ENCODE measurements at regions not wholly inside any gene's neighbourhood (a gene's known extent, or its start where the extent isn't known, plus 50 kb on each side); places are given as distances from the start of the nearest gene placed in this dataset.

DNA sequence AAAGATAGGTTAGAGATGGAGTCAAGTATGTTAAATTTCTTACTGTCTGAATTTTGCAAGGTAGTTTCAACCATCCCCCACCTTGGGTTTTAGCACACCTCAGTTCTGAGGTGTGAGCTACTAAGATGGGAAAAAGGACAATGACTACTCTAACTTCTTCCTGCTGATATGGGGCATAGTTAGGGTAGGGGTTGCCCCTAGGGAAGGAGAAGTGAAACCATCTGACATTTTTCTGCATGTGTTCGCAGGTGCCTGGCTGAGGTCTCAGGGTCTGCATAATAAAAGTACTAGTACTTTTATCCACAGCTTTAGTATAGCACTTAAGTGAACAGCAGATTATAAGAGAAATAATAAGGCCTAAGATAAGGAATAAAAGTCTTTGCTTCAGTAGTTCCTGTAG lies 129.5 kb upstream of the CYSLTR1 start:
- DNase-seq = no peak

GRCh38 chrX:78455901-78456300 lies 128.5 kb upstream of the CYSLTR1 start:
- no peak for DNase-seq

DNA sequence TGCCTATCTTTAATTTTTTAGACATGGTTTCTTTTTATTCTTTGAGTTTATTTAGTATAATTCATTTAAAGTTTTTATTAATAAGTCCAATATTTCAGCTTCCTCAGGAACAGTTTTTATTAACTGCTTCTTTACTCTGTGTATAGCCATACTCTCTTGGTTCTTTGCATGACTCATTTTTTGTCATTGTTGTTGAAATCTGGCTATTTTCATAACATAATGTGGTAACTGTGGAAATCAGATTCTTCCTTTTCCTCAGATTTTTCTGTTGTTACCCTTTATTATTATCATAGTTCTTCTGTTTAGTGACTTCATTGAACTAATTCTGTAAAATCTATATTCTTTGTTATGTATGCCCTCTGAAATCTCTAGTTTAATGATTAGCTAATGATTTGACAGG lies 124.9 kb upstream of the CYSLTR1 start:
- no peak for DNase-seq

GRCh38 chrX:78437621-78438020 lies 110.2 kb upstream of the CYSLTR1 start:
- no peak for DNase-seq

DNA sequence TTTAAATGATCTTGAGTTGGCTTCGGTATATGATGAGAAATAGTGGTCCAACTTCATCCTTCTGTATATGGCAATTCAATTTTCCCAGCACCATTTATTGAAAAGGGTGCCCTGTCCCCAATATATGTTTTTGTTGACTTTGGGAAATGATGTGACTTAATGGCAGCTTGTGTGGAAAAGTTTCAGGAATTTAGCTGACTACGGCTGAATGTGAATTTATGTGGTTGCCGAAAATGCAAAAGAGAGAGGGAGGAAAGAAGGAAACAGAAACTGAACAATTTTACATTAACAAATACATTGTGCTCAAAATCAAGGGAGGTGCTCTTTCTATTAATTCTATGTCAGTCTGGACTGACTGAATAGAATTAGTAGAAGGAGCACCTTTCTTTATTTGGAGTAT lies 101.8 kb upstream of the CYSLTR1 start:
- DNase-seq = no peak

- DNase-seq = no peak
These were observed 61.3 kb upstream of the CYSLTR1 start for GRCh38 chrX:78388663-78389062.

GRCh38 chrX:78387364-78387763 lies 60.0 kb upstream of the CYSLTR1 start:
- DNase-seq = no peak

DNA sequence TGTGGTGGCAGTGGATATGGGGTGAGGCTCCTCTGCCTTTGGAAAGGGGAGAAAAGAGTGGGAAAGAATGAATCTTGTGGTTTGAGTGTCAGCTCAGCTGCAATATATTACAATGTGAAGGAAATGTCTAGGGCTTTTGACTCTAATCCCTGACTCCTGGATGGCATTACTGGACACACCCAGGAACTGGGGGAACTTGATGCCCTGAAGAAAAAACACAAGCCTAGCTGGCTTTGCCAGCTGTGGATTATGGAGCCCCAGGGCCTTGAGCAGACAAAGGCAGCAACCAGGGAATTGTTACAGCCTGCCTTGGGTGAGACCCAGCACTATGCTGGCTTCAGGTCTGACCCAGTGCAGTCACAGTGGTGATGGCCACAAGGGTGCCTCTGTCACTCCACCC lies 57.1 kb upstream of the CYSLTR1 start:
- no peak for DNase-seq

DNA sequence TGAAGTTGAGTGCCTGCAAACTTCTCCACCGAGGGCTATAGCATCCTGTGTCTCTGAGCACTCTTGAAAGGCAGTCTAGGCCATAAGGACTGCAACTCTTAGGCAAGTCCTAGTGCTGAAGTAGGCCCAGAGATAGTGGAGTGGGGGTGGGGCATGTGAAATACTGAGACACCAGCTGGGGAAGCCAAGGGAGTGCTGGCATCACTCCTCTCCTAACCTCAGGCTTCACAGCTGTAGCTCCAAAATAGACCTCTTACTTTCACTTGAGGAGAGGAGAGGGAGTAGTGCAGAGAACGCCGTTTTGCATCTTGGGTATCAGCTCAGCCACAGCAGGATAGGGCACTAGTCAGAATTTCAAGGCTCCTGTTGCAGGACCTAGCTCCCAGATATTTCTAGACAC lies 56.2 kb upstream of the CYSLTR1 start:
- DNase-seq = no peak

DNA sequence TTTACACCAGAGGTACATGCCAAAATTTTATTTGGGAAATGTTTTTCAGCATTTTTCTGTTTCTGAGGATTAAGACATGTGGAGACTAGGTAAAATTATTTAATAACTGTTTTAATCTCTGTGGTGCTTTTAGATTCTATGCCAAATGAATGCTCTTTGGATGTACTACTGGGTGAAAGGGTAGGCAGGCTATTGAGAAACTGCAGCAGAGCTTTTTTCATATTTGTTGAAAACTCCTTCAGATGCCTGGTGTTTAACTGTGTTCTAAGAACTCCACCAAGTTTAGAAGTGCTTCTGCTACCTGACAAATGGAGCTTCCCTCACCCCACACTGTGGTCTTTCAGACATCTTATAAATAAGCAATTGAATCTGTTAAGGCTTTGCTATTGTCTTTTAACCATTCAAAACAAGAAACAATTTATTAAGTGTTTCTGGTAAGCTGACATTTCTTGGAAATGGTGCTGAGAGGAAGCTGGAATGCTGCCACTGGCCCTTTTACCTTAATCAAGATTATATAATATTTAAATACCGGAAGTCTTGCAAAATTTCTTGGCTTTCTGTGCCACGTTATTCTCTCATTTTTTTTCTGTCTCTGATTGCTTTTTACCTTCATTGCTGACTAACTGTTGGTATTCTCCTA lies 51.2 kb upstream of the CYSLTR1 start:
- no peak for DNase-seq

All from stimulated activated naive CD4-positive, alpha-beta T cell treated with Interleukin-2 at 50 U/mL for 16 hours (primary cell).